DOHH2 (cell line): ENCODE measurements at regions not wholly inside any gene's neighbourhood (a gene's known extent, or its start where the extent isn't known, plus 50 kb on each side); places are given as distances from the start of the nearest gene placed in this dataset.
"Not testable (repeated sequence)": the region's sequence is repeated elsewhere in the genome, so short reads cannot be mapped to it uniquely, and the experiment has no call there.

Experiments
- H3F3A ChIP-seq: fragments of 200-600 bp; sonication (generic), shearing (Covaris generic); 2 replicates; pipeline ENCODE4 v1.6.0; 2016; ENCODE audit warnings: antibody characterized with exemption, mild to moderate bottlenecking; ENCODE audit not compliant: control insufficient read depth, insufficient read depth
- H3K27ac ChIP-seq: fragments of 200-600 bp; sonication (generic); 2 replicates; pipeline ENCODE4 v1.5.1; 2014; ENCODE audit warnings: low read depth, mild to moderate bottlenecking, low read length, moderate library complexity
- H3K27me3 ChIP-seq: fragments of 200-600 bp; sonication (generic); 2 replicates; pipeline ENCODE4 v1.6.1; 2014; ENCODE audit warnings: mild to moderate bottlenecking, low read length, mixed read lengths; ENCODE audit not compliant: control insufficient read depth
- H3K36me3 ChIP-seq: fragments of 200-600 bp; sonication (generic); 2 replicates; pipeline ENCODE4 v1.6.1; 2014; ENCODE audit warnings: mild to moderate bottlenecking, low read length, moderate library complexity, mixed read lengths; ENCODE audit not compliant: control insufficient read depth
- H3K4me1 ChIP-seq: fragments of 200-600 bp; sonication (generic); 2 replicates; pipeline ENCODE4 v1.6.1; 2014; ENCODE audit warnings: mild to moderate bottlenecking, low read length, mixed read lengths; ENCODE audit not compliant: control insufficient read depth
- H3K4me2 ChIP-seq: fragments of 200-600 bp; sonication (generic); 2 replicates; pipeline ENCODE4 v1.6.0; 2014; ENCODE audit warnings: mild to moderate bottlenecking, low read length, moderate library complexity
- H3K4me3 ChIP-seq: fragments of 200-600 bp; sonication (generic); 2 replicates; pipeline ENCODE4 v1.5.1; 2014; ENCODE audit warnings: mild to moderate bottlenecking, low read length, mixed read lengths
- H3K79me2 ChIP-seq: fragments of 200-600 bp; sonication (generic); 2 replicates; pipeline ENCODE4 v1.6.1; 2014; ENCODE audit warnings: mild to moderate bottlenecking, low read length, mixed read lengths; ENCODE audit not compliant: control insufficient read depth
- H3K9me2 ChIP-seq: fragments of 200-600 bp; sonication (generic); replicated peaks from 2 replicates; pipeline ENCODE4 v1.6.1; 2014; ENCODE audit warnings: mild to moderate bottlenecking, low read length, mixed read lengths; ENCODE audit not compliant: control insufficient read depth
- H3K9me3 ChIP-seq: fragments of 200-600 bp; sonication (generic); 2 replicates; pipeline ENCODE4 v1.6.1; 2014; ENCODE audit warnings: antibody characterized with exemption, low read length, mixed read lengths; ENCODE audit not compliant: control insufficient read depth, insufficient read depth
- H4K20me1 ChIP-seq: fragments of 200-600 bp; sonication (generic); 2 replicates; pipeline ENCODE4 v1.6.0; 2014; ENCODE audit warnings: low read depth, mild to moderate bottlenecking, antibody characterized with exemption, low read length, moderate library complexity; ENCODE audit not compliant: control insufficient read depth, insufficient read depth
- CTCF ChIP-seq: fragments of 200-600 bp; sonication (generic); IDR thresholded peaks from one replicate; pipeline ENCODE4 v1.5.1; 2014; ENCODE audit warnings: antibody characterized with exemption, mild to moderate bottlenecking, low read depth, low read length; ENCODE audit not compliant: poor library complexity, severe bottlenecking
- EZH2phosphoT487 ChIP-seq: fragments of 200-600 bp; sonication (generic); IDR thresholded peaks from 2 replicates; pipeline ENCODE4 v1.6.1; 2017; ENCODE audit warnings: borderline replicate concordance, mild to moderate bottlenecking, antibody characterized with exemption, low read length, moderate library complexity, mixed read lengths

GRCh38 chrX:140633105-140633504 is 76.5 kb upstream of the LINC00632 start:
- not testable (repeated sequence) for H3K4me2 ChIP-seq, H3K27me3 ChIP-seq, H4K20me1 ChIP-seq, H3K36me3 ChIP-seq, H3K4me1 ChIP-seq, H3K9me2 ChIP-seq, H3K4me3 ChIP-seq, H3K27ac ChIP-seq, H3F3A ChIP-seq, H3K79me2 ChIP-seq, H3K9me3 ChIP-seq

DNA sequence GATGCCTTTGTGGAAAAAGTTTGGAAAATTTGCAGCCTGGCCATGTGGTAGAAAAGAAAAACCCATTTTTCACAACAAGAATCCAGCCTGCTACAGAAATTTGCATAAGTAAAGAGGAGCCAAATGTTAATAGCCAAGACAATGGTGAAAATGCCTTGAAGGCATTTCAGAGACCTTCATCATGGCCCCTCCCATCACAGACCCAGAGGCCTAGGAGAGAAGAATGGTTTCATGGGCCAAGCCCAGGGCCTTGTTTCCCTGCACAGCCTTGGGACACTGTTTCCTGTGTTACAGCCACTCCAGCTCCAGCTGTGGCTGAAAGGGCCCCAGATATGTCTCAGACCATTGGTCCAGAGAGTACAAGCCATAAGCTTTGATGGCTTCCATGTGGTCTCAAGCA is 101.4 kb upstream of the LINC00632 start:
- Histone ChIP-seq H3K27me3 (no peaks in the 10 kb centered on the region), H3K9me3 (no peaks in the 10 kb centered on the region), H4K20me1 (no peaks in the 10 kb centered on the region), H3K36me3 (no peaks in the 10 kb centered on the region), H3K27ac (no peak overlapping the region), H3K79me2 (no peaks in the 10 kb centered on the region), H3K9me2 (no peaks in the 10 kb centered on the region), H3F3A (no peaks in the 10 kb centered on the region), H3K4me1 (no peaks in the 10 kb centered on the region), H3K4me2 (no peak overlapping the region), H3K4me3 (no peak overlapping the region)
- TF ChIP-seq CTCF (no peak), EZH2phosphoT487 (no peak)

DNA sequence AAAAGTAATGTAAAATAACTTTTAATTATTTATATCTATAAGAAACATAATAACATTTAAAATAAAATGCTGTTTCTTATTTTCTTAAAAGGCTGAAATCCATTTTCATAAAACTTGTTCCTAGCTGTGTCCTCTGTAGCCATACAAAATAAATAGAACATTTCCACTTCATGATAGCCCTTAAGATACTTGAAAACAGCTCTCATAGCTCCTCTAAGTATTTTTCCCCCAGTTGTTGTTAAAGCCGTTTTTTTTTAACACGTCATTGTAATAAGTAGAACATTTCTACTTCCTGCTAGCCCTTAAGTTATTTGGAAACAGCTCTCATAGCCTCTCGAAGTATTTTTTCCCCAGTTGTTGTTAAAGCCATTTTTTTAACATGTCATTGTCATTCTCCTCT is 97.3 kb upstream of the SOX3 start:
- no peaks in the 10 kb centered on the region for H3K27me3 ChIP-seq
- no peaks in the 10 kb centered on the region for H3F3A ChIP-seq
- no peaks in the 10 kb centered on the region for H3K4me1 ChIP-seq

GRCh38 chrX:140599851-140600250 is 95.0 kb upstream of the SOX3 start:
- no peaks in the 10 kb centered on the region for H3F3A ChIP-seq
- no peaks in the 10 kb centered on the region for H4K20me1 ChIP-seq
- no peaks in the 10 kb centered on the region for H3K27me3 ChIP-seq
- no peak for TF ChIP-seq EZH2phosphoT487
- no peak for TF ChIP-seq CTCF
- no peak overlapping the region for H3K4me3 ChIP-seq
- H3K36me3 ChIP-seq: no peaks in the 10 kb centered on the region
- no peaks in the 10 kb centered on the region for H3K9me3 ChIP-seq
- H3K4me1 ChIP-seq: no peaks in the 10 kb centered on the region
- H3K79me2 ChIP-seq: no peaks in the 10 kb centered on the region
- H3K4me2 ChIP-seq: no peak overlapping the region
- H3K27ac ChIP-seq: no peak overlapping the region
- H3K9me2 ChIP-seq: no peaks in the 10 kb centered on the region

More for the DNA sequence above, 97.3 kb upstream of the SOX3 start:
- Histone ChIP-seq H3K4me2 (no peak overlapping the region), H3K9me2 (no peaks in the 10 kb centered on the region), H4K20me1 (no peaks in the 10 kb centered on the region), H3K27ac (no peak overlapping the region), H3K79me2 (no peaks in the 10 kb centered on the region), H3K36me3 (no peaks in the 10 kb centered on the region), H3K4me3 (no peak overlapping the region), H3K9me3 (no peaks in the 10 kb centered on the region)
- TF ChIP-seq EZH2phosphoT487 (no peak), CTCF (no peak)
